ENCODE measurements at regions not wholly inside any gene's neighbourhood (a gene's known extent, or its start where the extent isn't known, plus 50 kb on each side); places are given as distances from the start of the nearest gene placed in this dataset.

DNA sequence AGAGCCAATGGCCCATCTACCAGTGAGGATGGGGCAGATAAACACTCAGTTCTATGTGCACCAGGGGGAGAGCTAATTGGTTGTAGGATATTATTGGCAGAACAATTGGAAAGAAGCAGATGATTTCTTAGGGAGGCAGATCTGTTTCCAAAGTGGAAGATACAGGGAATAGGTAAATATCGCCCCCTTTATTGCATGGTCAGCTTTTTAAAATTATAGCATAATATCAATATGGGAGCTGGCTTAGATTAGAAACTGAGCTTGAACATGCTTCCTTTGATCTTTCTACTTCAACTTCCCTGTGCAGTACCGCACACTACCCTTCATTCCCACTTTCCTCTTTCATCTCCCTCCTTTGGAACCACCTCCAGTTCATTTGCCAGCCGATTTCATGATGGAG lies 64.0 kb upstream of the PLXNA2 start:
- H3K36me3 ChIP-seq (ENCODE audit: low read depth) = no peaks in the 10 kb centered on the region
- ATAC-seq (ENCODE audit: low read depth) (no peak), DNase-seq (ENCODE audit: low spot score) (no peak)
- H3K9me3 ChIP-seq (ENCODE audit: severe bottlenecking) = no peaks in the 10 kb centered on the region
- no peaks in the 10 kb centered on the region for H3K27me3 ChIP-seq (ENCODE audit: insufficient read depth, poor library complexity, severe bottlenecking)
- no peaks in the 10 kb centered on the region for H3K4me1 ChIP-seq (ENCODE audit: insufficient read depth, poor library complexity, severe bottlenecking)
- no peak for TF ChIP-seq CTCF (IDR thresholded peaks at IDR 0.05; ENCODE audit: poor library complexity, severe bottlenecking)
- no peak overlapping the region for H3K27ac ChIP-seq (ENCODE audit: poor library complexity, severe bottlenecking)
- no peak overlapping the region for H3K4me3 ChIP-seq (ENCODE audit: severe bottlenecking)

- Histone ChIP-seq H3K4me1 (ENCODE audit: insufficient read depth, poor library complexity, severe bottlenecking) (no peaks in the 10 kb centered on the region), H3K9me3 (ENCODE audit: severe bottlenecking) (no peaks in the 10 kb centered on the region), H3K4me3 (ENCODE audit: severe bottlenecking) (no peak overlapping the region), H3K27ac (ENCODE audit: poor library complexity, severe bottlenecking) (no peak overlapping the region), H3K36me3 (ENCODE audit: low read depth) (no peaks in the 10 kb centered on the region), H3K27me3 (ENCODE audit: insufficient read depth, poor library complexity, severe bottlenecking) (no peaks in the 10 kb centered on the region)
- TF ChIP-seq CTCF (IDR thresholded peaks at IDR 0.05; ENCODE audit: poor library complexity, severe bottlenecking) = no peak
- DNase-seq (ENCODE audit: low spot score) (no peak), ATAC-seq (ENCODE audit: low read depth) (no peak)
Observed at GRCh38 chr1:208309771-208310170, 65.6 kb upstream of the PLXNA2 start.

DNA sequence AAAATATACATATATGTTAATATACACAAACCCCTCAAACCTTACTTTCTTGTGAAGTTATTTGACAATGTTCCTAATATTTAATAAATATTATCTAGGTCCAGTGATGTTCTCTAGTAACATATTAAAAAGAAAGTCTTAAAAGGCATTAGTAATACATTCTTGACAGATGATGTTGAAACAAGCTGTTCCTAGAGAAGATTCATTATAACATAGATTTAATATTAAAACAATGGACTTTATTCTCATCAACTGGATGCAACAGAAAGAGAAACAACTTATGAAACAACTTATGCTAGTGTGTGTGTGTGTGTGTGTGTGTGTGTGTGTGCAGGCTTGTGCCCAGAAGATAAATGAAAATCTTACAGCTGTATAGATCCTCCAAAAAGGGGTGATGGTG lies 68.5 kb upstream of the PLXNA2 start:
- no peaks in the 10 kb centered on the region for H3K27me3 ChIP-seq (ENCODE audit: insufficient read depth, poor library complexity, severe bottlenecking)
- H3K27ac ChIP-seq (ENCODE audit: poor library complexity, severe bottlenecking) = no peak overlapping the region
- H3K9me3 ChIP-seq (ENCODE audit: severe bottlenecking) = no peaks in the 10 kb centered on the region
- ATAC-seq (ENCODE audit: low read depth) (no peak), DNase-seq (ENCODE audit: low spot score) (no peak)
- no peak for TF ChIP-seq CTCF (IDR thresholded peaks at IDR 0.05; ENCODE audit: poor library complexity, severe bottlenecking)
- no peak overlapping the region for H3K4me3 ChIP-seq (ENCODE audit: severe bottlenecking)
- H3K4me1 ChIP-seq (ENCODE audit: insufficient read depth, poor library complexity, severe bottlenecking) = no peaks in the 10 kb centered on the region
- H3K36me3 ChIP-seq (ENCODE audit: low read depth) = no peaks in the 10 kb centered on the region

DNA sequence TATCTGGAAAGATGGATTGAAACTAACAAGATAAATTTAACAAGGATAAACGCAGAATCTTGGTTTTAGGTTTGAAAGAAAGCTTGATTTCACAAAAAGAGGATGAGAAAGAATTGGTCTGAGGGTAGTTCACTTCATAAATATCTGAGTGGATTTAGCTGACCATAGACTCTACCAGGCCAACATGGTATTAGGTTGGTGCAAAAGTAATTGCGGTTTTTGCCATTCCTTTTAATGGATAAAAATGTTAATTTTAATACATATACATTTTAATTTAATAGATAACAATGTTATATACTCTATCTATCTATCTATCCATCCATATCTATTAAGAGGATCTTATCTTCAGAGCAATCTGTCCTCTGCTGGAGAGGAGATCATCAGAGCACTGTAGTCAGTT lies 70.2 kb upstream of the PLXNA2 start:
- ATAC-seq (ENCODE audit: low read depth) = no peak
- no peak for TF ChIP-seq CTCF (IDR thresholded peaks at IDR 0.05; ENCODE audit: poor library complexity, severe bottlenecking)
- DNase-seq (ENCODE audit: low spot score) = no peak

GRCh38 chr1:208318150-208318734 lies 74.1 kb upstream of the PLXNA2 start:
- no peak for DNase-seq (ENCODE audit: low spot score)
- Histone ChIP-seq H3K9me3 (ENCODE audit: severe bottlenecking) (no peaks in the 10 kb centered on the region), H3K4me3 (ENCODE audit: severe bottlenecking) (no peak overlapping the region), H3K27ac (ENCODE audit: poor library complexity, severe bottlenecking) (no peak overlapping the region), H3K4me1 (ENCODE audit: insufficient read depth, poor library complexity, severe bottlenecking) (no peaks in the 10 kb centered on the region), H3K27me3 (ENCODE audit: insufficient read depth, poor library complexity, severe bottlenecking) (no peaks in the 10 kb centered on the region), H3K36me3 (ENCODE audit: low read depth) (no peaks in the 10 kb centered on the region)
- TF ChIP-seq CTCF (IDR thresholded peaks at IDR 0.05; ENCODE audit: poor library complexity, severe bottlenecking) = no peak
- ATAC-seq (ENCODE audit: low read depth) = peak; percentile 35; the same call in 1 of the 3 replicates

More for the DNA sequence above, 70.2 kb upstream of the PLXNA2 start:
- no peaks in the 10 kb centered on the region for H3K4me1 ChIP-seq (ENCODE audit: insufficient read depth, poor library complexity, severe bottlenecking)
- no peaks in the 10 kb centered on the region for H3K9me3 ChIP-seq (ENCODE audit: severe bottlenecking)
- no peak overlapping the region for H3K4me3 ChIP-seq (ENCODE audit: severe bottlenecking)
- no peaks in the 10 kb centered on the region for H3K36me3 ChIP-seq (ENCODE audit: low read depth)
- no peak overlapping the region for H3K27ac ChIP-seq (ENCODE audit: poor library complexity, severe bottlenecking)
- no peaks in the 10 kb centered on the region for H3K27me3 ChIP-seq (ENCODE audit: insufficient read depth, poor library complexity, severe bottlenecking)

All from RWPE2 (cell line).